Right cardiac atrium (tissue), 5 donors: ENCODE measurements at regions not wholly inside any gene's neighbourhood (a gene's known extent, or its start where the extent isn't known, plus 50 kb on each side); places are given as distances from the start of the nearest gene placed in this dataset.
"Not testable (repeated sequence)": the region's sequence is repeated elsewhere in the genome, so short reads cannot be mapped to it uniquely, and the experiment has no call there.

Source experiments
- ATAC-seq, 2 donors: fragments of 200-7000 bp; cut with Tn5 transposase; one replicate each; pipeline versions ENCODE4 v1.8.0 to v1.9.1; 2020; ENCODE audit warnings: moderate library complexity in 2 of 2, mild to moderate bottlenecking in 1 of 2
- DNase-seq, 3 donors: peaks; one replicate each; pipeline ENCODE4 v3.0.0-alpha.2; 2020
- H3K27ac ChIP-seq: one replicate; pipeline ENCODE4 v1.5.1; 2013; ENCODE audit warnings: mild to moderate bottlenecking, low read length, control low read depth, moderate library complexity
- H3K27me3 ChIP-seq: one replicate; pipeline ENCODE4 v1.6.1; 2013; ENCODE audit not compliant: control insufficient read depth, insufficient read depth
- H3K4me1 ChIP-seq: one replicate; pipeline ENCODE4 v1.6.1; 2013; ENCODE audit warnings: low read length; ENCODE audit not compliant: control insufficient read depth, insufficient read depth
- H3K4me3 ChIP-seq: one replicate; pipeline ENCODE4 v1.5.1; 2013; ENCODE audit warnings: low read length, control low read depth
- H3K9me3 ChIP-seq: one replicate; pipeline ENCODE4 v1.6.1; 2013; ENCODE audit warnings: low read length; ENCODE audit not compliant: control insufficient read depth
- WGBS: extraction: QIAGEN DNeasy Blood & Tissue Kit; methylation state at CpG from one replicate; pipeline ENCODE4 v1.1.7; 2013; 5-methylcytosine and 5-hydroxymethylcytosine counted together
- intact Hi-C, 4 donors: fragments of 100-400 bp; cut with DNase I; formaldehyde crosslinking; loops; one replicate each; pipeline versions ENCODE4 v1.11.0 to v1.14.0; 2022 to 2023
- donor health status: healthy with polysubstance abuse.
- donor health status: DM: no; HTN: yes; CAD: no.
- donor health status: DM: no; HTN: no; CAD: no.
- donor health status: DM: no; HTN: yes; CAD: no; lungs with severe emphysema.
- donor health status: DM: yes; HTN: yes; CAD: no.

- Histone ChIP-seq H3K27ac (no peak overlapping the region), H3K9me3 (no peaks in the 10 kb centered on the region), H3K27me3 (no peaks in the 10 kb centered on the region), H3K4me3 (no peak overlapping the region), H3K4me1 (no peaks in the 10 kb centered on the region)
- DNase-seq (no peak), ATAC-seq (no peak)
- intact Hi-C loops = no loop called here
- WGBS = 89% methylated on average over 5 of the region's 5 CpGs
Observed at GRCh38 chr9:105114318-105114717, 130.1 kb upstream of the SLC44A1 start.

- Histone ChIP-seq H3K4me1 (no peaks in the 10 kb centered on the region), H3K27ac (no peak overlapping the region), H3K4me3 (no peak overlapping the region), H3K27me3 (no peaks in the 10 kb centered on the region), H3K9me3 (no peaks in the 10 kb centered on the region)
- intact Hi-C loops = no loop called here
- DNase-seq (peak; percentile 39 to 64 (median 62)), ATAC-seq (peak; percentile 50 to 55)
- 66% methylated on average over 11 of the region's 11 CpGs for whole genome bisulfite sequencing
Observed at GRCh38 chr9:105114964-105115728, 129.3 kb upstream of the SLC44A1 start.

- WGBS = 86% methylated on average over 9 of the region's 9 CpGs
- ATAC-seq = no peak
- intact Hi-C loops = no loop called here
- no peak overlapping the region for H3K27ac ChIP-seq
- no peak for DNase-seq
- H3K9me3 ChIP-seq = no peaks in the 10 kb centered on the region
- H3K4me1 ChIP-seq = no peaks in the 10 kb centered on the region
- H3K27me3 ChIP-seq = no peaks in the 10 kb centered on the region
- no peak overlapping the region for H3K4me3 ChIP-seq
Observed at GRCh38 chr9:105116052-105116868, 128.2 kb upstream of the SLC44A1 start.

DNA sequence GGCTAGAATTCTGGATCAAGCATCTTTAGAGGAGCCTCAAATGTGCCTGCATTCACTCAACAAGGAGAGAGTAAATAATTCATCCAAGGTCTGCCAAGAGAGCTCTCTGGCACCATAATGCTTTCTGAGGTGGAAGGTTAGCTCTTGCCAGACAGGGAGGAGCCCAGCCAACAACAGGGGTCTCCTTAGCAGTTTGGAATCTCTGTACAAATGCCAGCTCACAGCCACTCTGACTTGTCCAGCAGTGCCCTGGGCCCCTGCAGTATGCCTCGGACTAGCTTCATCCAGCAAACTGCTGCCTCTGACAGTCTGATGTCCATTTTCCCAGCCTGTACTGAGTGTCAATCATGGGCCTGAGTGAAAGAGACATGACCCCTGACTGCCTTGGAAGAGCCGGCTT lies 127.2 kb upstream of the SLC44A1 start:
- Histone ChIP-seq H3K27ac (no peak overlapping the region), H3K27me3 (no peaks in the 10 kb centered on the region), H3K4me1 (no peaks in the 10 kb centered on the region), H3K4me3 (no peak overlapping the region), H3K9me3 (no peaks in the 10 kb centered on the region)
- ATAC-seq (no peak), DNase-seq (no peak)
- intact Hi-C loops = no loop called here
- 74% methylated on average over 2 of the region's 2 CpGs for WGBS

- H3K27me3 ChIP-seq = no peaks in the 10 kb centered on the region
- intact Hi-C loops = no loop called here
- ATAC-seq (no peak), DNase-seq (no peak)
- 84% methylated on average over 5 of the region's 5 CpGs for WGBS
- no peak overlapping the region for H3K27ac ChIP-seq
- H3K4me1 ChIP-seq = no peaks in the 10 kb centered on the region
- H3K9me3 ChIP-seq = no peaks in the 10 kb centered on the region
- no peak overlapping the region for H3K4me3 ChIP-seq
Observed at GRCh38 chr9:105118636-105119035, 125.8 kb upstream of the SLC44A1 start.

GRCh38 chr9:105119156-105119555 lies 125.3 kb upstream of the SLC44A1 start:
- ATAC-seq = no peak
- no peak for DNase-seq
- H3K27ac ChIP-seq = no peak overlapping the region

GRCh38 chr9:105121861-105122430 lies 122.5 kb upstream of the SLC44A1 start:
- intact Hi-C loops = no loop called here
- 63% methylated on average over 3 of the region's 3 CpGs for WGBS
- ATAC-seq = no peak
- DNase-seq = no peak
- H3K27me3 ChIP-seq = no peaks in the 10 kb centered on the region
- no peak overlapping the region for H3K27ac ChIP-seq
- no peak overlapping the region for H3K4me3 ChIP-seq
- no peaks in the 10 kb centered on the region for H3K4me1 ChIP-seq
- H3K9me3 ChIP-seq = no peaks in the 10 kb centered on the region

More at GRCh38 chr9:105119156-105119555, 125.3 kb upstream of the SLC44A1 start:
- H3K4me1 ChIP-seq = no peaks in the 10 kb centered on the region
- WGBS = 69% methylated on average over 6 of the region's 6 CpGs
- intact Hi-C loops = no loop called here
- no peaks in the 10 kb centered on the region for H3K27me3 ChIP-seq
- H3K4me3 ChIP-seq = no peak overlapping the region
- no peaks in the 10 kb centered on the region for H3K9me3 ChIP-seq

DNA sequence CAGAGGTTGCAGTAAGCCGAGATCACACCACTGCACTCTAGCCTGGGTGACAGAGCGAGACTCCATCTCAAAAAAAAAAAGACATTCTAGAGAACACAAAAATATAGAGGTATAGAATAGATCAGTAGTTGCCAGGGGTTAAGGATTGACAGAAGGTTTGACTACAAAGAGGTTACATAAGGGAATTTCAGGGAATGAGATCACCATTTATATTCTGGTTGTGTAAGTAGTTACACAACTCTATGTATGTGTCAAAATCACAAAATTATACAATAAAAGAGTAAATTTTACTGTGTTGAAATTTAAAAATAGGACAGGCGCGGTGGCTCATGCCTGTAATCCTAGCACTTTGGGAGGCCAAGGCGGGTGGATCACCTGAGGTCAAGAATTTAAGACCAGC lies 119.9 kb upstream of the SLC44A1 start:
- H3K4me3 ChIP-seq, H3K9me3 ChIP-seq, intact Hi-C loops, H3K27me3 ChIP-seq, H3K4me1 ChIP-seq, DNase-seq, H3K27ac ChIP-seq, ATAC-seq: not testable (repeated sequence)
- 96% methylated on average over 5 of the region's 5 CpGs for whole genome bisulfite sequencing

- intact Hi-C loops = no loop called here
- Histone ChIP-seq H3K4me1 (no peaks in the 10 kb centered on the region), H3K27me3 (no peaks in the 10 kb centered on the region), H3K9me3 (no peaks in the 10 kb centered on the region), H3K27ac (no peak overlapping the region), H3K4me3 (no peak overlapping the region)
- WGBS = 89% methylated on average over 1 of the region's 1 CpG
- DNase-seq (no peak), ATAC-seq (no peak)
Observed at GRCh38 chr9:105126226-105126625, 118.2 kb upstream of the SLC44A1 start.

GRCh38 chr9:105127863-105128220 lies 116.6 kb upstream of the SLC44A1 start:
- peak; percentile 57 to 68 for ATAC-seq

GRCh38 chr9:105128908-105129600 lies 115.4 kb upstream of the SLC44A1 start:
- 86% methylated on average over 5 of the region's 5 CpGs for WGBS
- intact Hi-C loops = no loop called here
- DNase-seq = no peak

More at GRCh38 chr9:105127863-105128220, 116.6 kb upstream of the SLC44A1 start:
- Histone ChIP-seq H3K4me3 (no peak overlapping the region), H3K4me1 (no peaks in the 10 kb centered on the region), H3K27ac (no peak overlapping the region), H3K27me3 (no peaks in the 10 kb centered on the region), H3K9me3 (no peaks in the 10 kb centered on the region)
- 65% methylated on average over 3 of the region's 3 CpGs for WGBS
- no peak for DNase-seq
- intact Hi-C loops = no loop called here

More at GRCh38 chr9:105128908-105129600, 115.4 kb upstream of the SLC44A1 start:
- Histone ChIP-seq H3K27ac (no peak overlapping the region), H3K4me3 (no peak overlapping the region), H3K27me3 (no peaks in the 10 kb centered on the region), H3K9me3 (no peaks in the 10 kb centered on the region), H3K4me1 (no peaks in the 10 kb centered on the region)
- ATAC-seq = no peak
